Parathyroid adenoma (tissue), 2 donors: ENCODE measurements at regions not wholly inside any gene's neighbourhood (a gene's known extent, or its start where the extent isn't known, plus 50 kb on each side); places are given as distances from the start of the nearest gene placed in this dataset.

Experiments used
- H2AFZ ChIP-seq: fragments of 300-600 bp; sonication (generic); one replicate; pipeline ENCODE4 v1.7.0; 2017; ENCODE audit warnings: antibody characterized with exemption, mild to moderate bottlenecking
- H3K27ac ChIP-seq: fragments of 300-600 bp; sonication (generic); one replicate; pipeline ENCODE4 v1.7.0; 2017
- H3K27me3 ChIP-seq: fragments of 300-600 bp; sonication (generic); one replicate; pipeline ENCODE4 v1.7.0; 2017; ENCODE audit warnings: low read length; ENCODE audit not compliant: control insufficient read depth, insufficient read depth
- H3K36me3 ChIP-seq: fragments of 300-600 bp; sonication (generic); one replicate; pipeline ENCODE4 v1.7.0; 2017; ENCODE audit warnings: low read length; ENCODE audit not compliant: control insufficient read depth, insufficient read depth
- H3K4me1 ChIP-seq: fragments of 300-600 bp; sonication (generic); one replicate; pipeline ENCODE4 v1.7.0; 2017; ENCODE audit warnings: control low read depth
- H3K4me2 ChIP-seq: fragments of 300-600 bp; sonication (generic); one replicate; pipeline ENCODE4 v1.7.0; 2017; ENCODE audit warnings: low read length
- H3K4me3 ChIP-seq: fragments of 300-600 bp; sonication (generic); one replicate; pipeline ENCODE4 v1.7.0; 2017; ENCODE audit warnings: low read depth, low read length
- H3K79me2 ChIP-seq: fragments of 300-600 bp; sonication (generic); one replicate; pipeline ENCODE4 v1.7.0; 2017; ENCODE audit warnings: control low read depth
- H3K9ac ChIP-seq: fragments of 300-600 bp; sonication (generic); one replicate; pipeline ENCODE4 v1.7.0; 2017; ENCODE audit warnings: mild to moderate bottlenecking
- H3K9me3 ChIP-seq: fragments of 300-600 bp; sonication (generic); one replicate; pipeline ENCODE4 v1.7.0; 2017; ENCODE audit warnings: low read length; ENCODE audit not compliant: control insufficient read depth
- CTCF ChIP-seq: fragments of 300-600 bp; sonication (generic); IDR thresholded peaks from one replicate; pipeline ENCODE4 v1.7.0; 2017; ENCODE audit warnings: antibody characterized with exemption, mild to moderate bottlenecking
- donor health status: primary hyperparathyroidism.

- Histone ChIP-seq H3K27ac (no peak overlapping the region), H3K4me2 (no peak overlapping the region), H3K9ac (no peak overlapping the region), H2AFZ (no peak overlapping the region), H3K27me3 (no peaks in the 10 kb centered on the region), H3K4me1 (no peaks in the 10 kb centered on the region), H3K9me3 (no peaks in the 10 kb centered on the region), H3K4me3 (no peak overlapping the region), H3K36me3 (no peaks in the 10 kb centered on the region), H3K79me2 (no peaks in the 10 kb centered on the region)
- no peak for TF ChIP-seq CTCF
Observed at GRCh38 chr13:37417060-37417441, 181.5 kb downstream of the POSTN start.

GRCh38 chr13:37416291-37417059 is 182.1 kb downstream of the POSTN start:
- Histone ChIP-seq H3K9me3 (no peaks in the 10 kb centered on the region), H3K4me3 (no peak overlapping the region), H3K27me3 (no peaks in the 10 kb centered on the region), H3K27ac (no peak overlapping the region), H3K4me2 (no peak overlapping the region), H3K79me2 (no peaks in the 10 kb centered on the region), H2AFZ (no peak overlapping the region), H3K4me1 (no peaks in the 10 kb centered on the region), H3K36me3 (no peaks in the 10 kb centered on the region), H3K9ac (no peak overlapping the region)
- no peak for TF ChIP-seq CTCF

DNA sequence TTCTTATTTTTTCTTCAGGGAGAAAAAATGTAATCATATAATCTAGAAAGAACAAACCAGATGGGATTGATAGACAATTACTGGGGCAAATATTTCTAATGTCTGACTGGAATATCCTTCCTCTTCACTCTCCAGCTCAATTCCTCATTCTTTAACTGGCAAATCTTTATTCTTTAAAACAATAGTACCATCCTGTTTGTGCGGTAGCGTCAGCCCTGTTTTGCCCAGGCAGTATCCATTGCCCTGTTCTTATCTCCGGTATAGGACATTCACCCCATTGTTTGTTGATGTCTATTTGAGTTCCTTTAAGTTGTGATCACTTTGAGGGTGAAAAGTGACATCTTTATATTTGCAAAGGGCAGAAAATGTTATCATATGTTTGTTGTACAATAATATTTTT is 185.4 kb downstream of the POSTN start:
- Histone ChIP-seq H3K4me2 (no peak overlapping the region), H3K36me3 (no peaks in the 10 kb centered on the region), H3K4me3 (no peak overlapping the region), H3K79me2 (no peaks in the 10 kb centered on the region), H3K9ac (no peak overlapping the region), H2AFZ (no peak overlapping the region), H3K4me1 (no peaks in the 10 kb centered on the region), H3K9me3 (no peaks in the 10 kb centered on the region), H3K27me3 (no peaks in the 10 kb centered on the region), H3K27ac (no peak overlapping the region)
- TF ChIP-seq CTCF, result no peak

GRCh38 chr13:37412241-37412921 is 186.2 kb downstream of the POSTN start:
- Histone ChIP-seq H3K79me2 (no peaks in the 10 kb centered on the region), H3K36me3 (no peaks in the 10 kb centered on the region), H2AFZ (no peak overlapping the region), H3K9ac (no peak overlapping the region), H3K27me3 (no peaks in the 10 kb centered on the region), H3K27ac (no peak overlapping the region), H3K4me1 (no peaks in the 10 kb centered on the region), H3K9me3 (no peaks in the 10 kb centered on the region), H3K4me3 (no peak overlapping the region), H3K4me2 (no peak overlapping the region)
- TF ChIP-seq CTCF, result no peak
